ENCODE measurements at regions not wholly inside any gene's neighbourhood (a gene's known extent, or its start where the extent isn't known, plus 50 kb on each side); places are given as distances from the start of the nearest gene placed in this dataset.

DNA sequence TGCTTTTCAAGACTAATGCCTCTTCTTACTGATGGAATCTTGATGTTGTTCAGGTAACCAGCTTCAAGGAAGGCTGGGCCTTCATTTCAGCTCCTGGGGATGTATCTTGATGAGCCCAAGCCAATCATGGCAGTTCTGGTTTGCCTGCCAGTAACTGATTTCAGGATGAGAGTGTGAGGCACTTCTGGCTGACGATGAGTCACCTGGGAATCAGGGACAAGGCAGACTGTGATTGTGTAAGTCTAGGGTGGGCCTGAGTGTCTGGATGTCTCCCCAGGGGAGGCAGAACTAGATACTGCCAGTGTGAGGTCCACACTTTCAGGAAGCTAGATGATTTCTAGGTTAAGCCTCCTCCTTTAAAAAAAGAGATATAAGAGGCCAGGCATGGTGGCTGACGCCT, 77.3 kb upstream of the KL start:
- no peak for DNase-seq (ENCODE audit: low spot score)
- 100% methylated on average over 2 of the region's 2 CpGs for WGBS
- intact Hi-C loops (cut with DNase I): no loop called here

DNA sequence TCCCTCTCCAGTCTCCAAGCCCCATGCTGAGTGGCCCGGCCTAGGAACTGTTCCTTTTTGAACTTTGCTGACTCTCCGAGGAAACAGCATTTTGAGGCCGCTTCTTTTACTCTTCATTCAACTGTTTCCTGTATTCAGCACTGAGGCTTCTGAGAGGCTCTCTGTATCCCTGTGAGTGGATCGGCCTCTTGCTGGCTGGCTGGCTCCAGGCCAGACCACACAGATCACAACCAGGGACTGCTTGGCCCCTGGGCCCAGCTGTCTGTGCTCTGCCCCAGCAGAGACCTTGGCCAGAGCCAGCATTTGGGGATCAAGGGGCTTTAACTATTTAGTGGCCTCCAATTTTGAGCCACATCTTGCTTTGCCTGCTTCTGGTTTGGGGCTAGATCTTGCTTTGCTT, 75.6 kb upstream of the KL start:
- H3K36me3 ChIP-seq: no peaks in the 10 kb centered on the region
- WGBS: 38% methylated on average over 4 of the region's 4 CpGs
- H3K9me3 ChIP-seq: no peaks in the 10 kb centered on the region
- no peak overlapping the region for H3K27ac ChIP-seq
- intact Hi-C loops (cut with DNase I): no loop called here
- no peaks in the 10 kb centered on the region for H3K27me3 ChIP-seq (replicated peaks; ENCODE audit: insufficient read depth)
- DNase-seq (ENCODE audit: low spot score): no peak
- no peaks in the 10 kb centered on the region for H3K4me1 ChIP-seq (replicated peaks)
- TF ChIP-seq, protein P1, sequence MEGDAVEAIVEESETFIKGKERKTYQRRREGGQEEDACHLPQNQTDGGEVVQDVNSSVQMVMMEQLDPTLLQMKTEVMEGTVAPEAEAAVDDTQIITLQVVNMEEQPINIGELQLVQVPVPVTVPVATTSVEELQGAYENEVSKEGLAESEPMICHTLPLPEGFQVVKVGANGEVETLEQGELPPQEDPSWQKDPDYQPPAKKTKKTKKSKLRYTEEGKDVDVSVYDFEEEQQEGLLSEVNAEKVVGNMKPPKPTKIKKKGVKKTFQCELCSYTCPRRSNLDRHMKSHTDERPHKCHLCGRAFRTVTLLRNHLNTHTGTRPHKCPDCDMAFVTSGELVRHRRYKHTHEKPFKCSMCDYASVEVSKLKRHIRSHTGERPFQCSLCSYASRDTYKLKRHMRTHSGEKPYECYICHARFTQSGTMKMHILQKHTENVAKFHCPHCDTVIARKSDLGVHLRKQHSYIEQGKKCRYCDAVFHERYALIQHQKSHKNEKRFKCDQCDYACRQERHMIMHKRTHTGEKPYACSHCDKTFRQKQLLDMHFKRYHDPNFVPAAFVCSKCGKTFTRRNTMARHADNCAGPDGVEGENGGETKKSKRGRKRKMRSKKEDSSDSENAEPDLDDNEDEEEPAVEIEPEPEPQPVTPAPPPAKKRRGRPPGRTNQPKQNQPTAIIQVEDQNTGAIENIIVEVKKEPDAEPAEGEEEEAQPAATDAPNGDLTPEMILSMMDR (IDR thresholded peaks at IDR 0.05): no peak
- TF ChIP-seq POLR2AphosphoS5 (IDR thresholded peaks at IDR 0.05): no peak
- TF ChIP-seq POLR2A (IDR thresholded peaks at IDR 0.05): no peak
- no peak overlapping the region for H3K4me3 ChIP-seq

More for the DNA sequence above, 77.3 kb upstream of the KL start:
- H3K9me3 ChIP-seq: no peaks in the 10 kb centered on the region
- no peaks in the 10 kb centered on the region for H3K4me1 ChIP-seq (replicated peaks)
- H3K27me3 ChIP-seq (replicated peaks; ENCODE audit: insufficient read depth): no peaks in the 10 kb centered on the region
- no peak overlapping the region for H3K4me3 ChIP-seq
- TF ChIP-seq, protein P1 (IDR thresholded peaks at IDR 0.05): no peak
- TF ChIP-seq POLR2AphosphoS5 (IDR thresholded peaks at IDR 0.05) (no peak), POLR2A (IDR thresholded peaks at IDR 0.05) (no peak)
- H3K36me3 ChIP-seq: no peaks in the 10 kb centered on the region
- H3K27ac ChIP-seq: no peak overlapping the region

DNA sequence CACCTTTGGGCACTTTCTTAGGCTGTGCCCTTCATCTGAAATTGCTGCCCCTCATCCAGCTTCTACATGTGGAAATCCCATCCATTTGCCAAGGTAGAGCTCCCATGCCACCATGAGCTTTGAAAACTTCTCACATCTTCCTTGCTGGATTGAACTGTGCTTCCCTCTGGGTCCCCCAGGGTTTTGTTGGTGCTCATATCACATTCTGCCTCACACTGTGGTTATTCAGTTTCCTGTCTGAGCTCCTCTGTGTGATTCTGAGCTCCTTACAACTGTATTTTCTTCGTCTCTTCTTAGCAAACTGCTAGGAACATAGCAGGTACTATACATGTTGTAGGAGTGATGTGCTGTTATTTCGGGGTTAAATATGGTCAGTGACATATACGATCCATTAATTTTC, 74.9 kb upstream of the KL start:
- WGBS: 86% methylated on average over 3 of the region's 3 CpGs
- TF ChIP-seq, protein P1 (IDR thresholded peaks at IDR 0.05): no peak
- TF ChIP-seq POLR2AphosphoS5 (IDR thresholded peaks at IDR 0.05) (no peak), POLR2A (IDR thresholded peaks at IDR 0.05) (no peak)
- no peaks in the 10 kb centered on the region for H3K36me3 ChIP-seq

DNA sequence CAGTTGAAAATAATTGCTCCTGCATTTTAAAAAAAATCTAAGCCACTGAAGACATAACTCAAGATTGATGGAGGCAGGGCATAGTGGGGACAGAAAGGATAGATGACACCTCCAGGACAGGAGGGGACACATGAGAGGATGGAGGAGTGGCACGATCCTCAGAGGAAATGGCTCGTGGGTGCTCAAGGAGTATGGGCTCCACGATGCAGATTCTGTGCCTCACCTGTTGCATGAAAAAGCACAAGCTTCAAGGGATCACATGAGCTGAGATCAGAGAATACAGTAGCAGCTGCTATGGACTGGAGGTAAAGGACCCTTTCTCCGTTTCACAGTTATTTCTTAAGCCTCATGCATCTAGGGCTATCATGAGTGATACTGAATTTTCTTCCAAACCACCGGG, 69.7 kb upstream of the KL start:
- H3K27me3 ChIP-seq (replicated peaks; ENCODE audit: insufficient read depth): no peaks in the 10 kb centered on the region
- H3K4me1 ChIP-seq (replicated peaks): no peaks in the 10 kb centered on the region
- H3K4me3 ChIP-seq: no peak overlapping the region
- WGBS: 86% methylated on average over 5 of the region's 5 CpGs
- intact Hi-C loops (cut with DNase I): no loop called here
- DNase-seq (ENCODE audit: low spot score): no peak
- H3K36me3 ChIP-seq: no peaks in the 10 kb centered on the region
- H3K27ac ChIP-seq: no peak overlapping the region
- no peaks in the 10 kb centered on the region for H3K9me3 ChIP-seq
- TF ChIP-seq POLR2AphosphoS5 (IDR thresholded peaks at IDR 0.05) (no peak), POLR2A (IDR thresholded peaks at IDR 0.05) (no peak)
- TF ChIP-seq, protein P1 (IDR thresholded peaks at IDR 0.05): no peak

More for the DNA sequence above, 74.9 kb upstream of the KL start:
- DNase-seq (ENCODE audit: low spot score): no peak
- Histone ChIP-seq H3K27ac (no peak overlapping the region), H3K27me3 (replicated peaks; ENCODE audit: insufficient read depth) (no peaks in the 10 kb centered on the region), H3K9me3 (no peaks in the 10 kb centered on the region), H3K4me3 (no peak overlapping the region), H3K4me1 (replicated peaks) (no peaks in the 10 kb centered on the region)
- intact Hi-C loops (cut with DNase I): no loop called here

DNA sequence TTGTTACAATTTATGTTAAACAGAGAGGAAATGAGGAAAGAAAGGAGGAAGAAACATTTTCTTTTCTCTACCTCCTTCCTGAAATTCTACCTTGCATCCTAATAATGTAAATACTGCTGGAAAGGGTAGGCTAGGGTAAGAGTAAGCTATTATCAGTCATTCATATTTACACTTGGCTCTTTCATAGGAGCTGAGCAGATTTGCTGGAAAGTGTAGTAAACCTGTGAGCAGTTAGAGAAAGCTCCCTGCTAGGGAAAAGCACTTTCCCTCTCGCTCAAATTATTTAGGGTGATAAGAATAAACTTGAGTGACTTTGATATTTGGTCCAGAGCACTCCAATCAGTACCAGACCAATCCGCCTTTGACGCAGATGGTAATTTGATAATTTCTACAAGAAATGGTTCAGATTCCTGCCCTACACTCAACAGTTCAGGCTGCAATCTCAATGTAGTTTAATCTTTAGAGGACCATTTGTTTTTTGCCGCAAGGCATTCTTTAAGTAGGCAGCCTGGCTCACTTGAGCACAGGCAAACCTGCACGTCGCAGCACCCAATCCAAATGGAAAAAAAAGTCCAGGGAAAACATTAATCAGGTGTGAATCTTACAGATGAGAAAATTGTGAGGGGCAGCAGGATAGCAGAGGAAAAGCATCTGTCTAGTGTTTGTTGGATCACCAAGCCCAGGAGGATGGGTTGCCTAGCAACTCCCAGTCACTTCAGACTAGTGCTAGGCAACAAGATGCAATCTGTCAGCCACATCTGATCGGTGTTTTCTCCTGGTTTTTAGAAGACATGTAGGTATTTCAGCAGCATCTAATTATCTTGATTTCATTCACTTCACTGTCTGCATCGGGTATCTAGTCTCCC, 68.6 kb upstream of the KL start:
- no peak for TF ChIP-seq POLR2A (IDR thresholded peaks at IDR 0.05)
- TF ChIP-seq, protein P1 (IDR thresholded peaks at IDR 0.05): no peak
- TF ChIP-seq POLR2AphosphoS5 (IDR thresholded peaks at IDR 0.05): no peak
- WGBS: 61% methylated on average over 8 of the region's 8 CpGs
- DNase-seq (ENCODE audit: low spot score): no peak
- no peaks in the 10 kb centered on the region for H3K4me1 ChIP-seq (replicated peaks)
- H3K36me3 ChIP-seq: no peaks in the 10 kb centered on the region
- H3K27ac ChIP-seq: no peak overlapping the region
- no peaks in the 10 kb centered on the region for H3K27me3 ChIP-seq (replicated peaks; ENCODE audit: insufficient read depth)
- intact Hi-C loops (cut with DNase I): no loop called here
- no peaks in the 10 kb centered on the region for H3K9me3 ChIP-seq
- H3K4me3 ChIP-seq: no peak overlapping the region

Data from prostate gland (tissue), 2 donors.